Neural crest cell (in vitro differentiated cells): ENCODE measurements at regions not wholly inside any gene's neighbourhood (a gene's known extent, or its start where the extent isn't known, plus 50 kb on each side); places are given as distances from the start of the nearest gene placed in this dataset.

Source experiments
- DNase-seq: peaks from one replicate; pipeline ENCODE4 v3.0.0; 2021; ENCODE audit warnings: low read depth, mixed read lengths, low spot score
- H3K27ac Mint-ChIP-seq: one replicate; pipeline ENCODE4 v1.8.0; 2021; ENCODE audit warnings: mild to moderate bottlenecking, mixed read lengths; ENCODE audit not compliant: unreplicated experiment
- H3K27me3 Mint-ChIP-seq: 2 replicates; pipeline ENCODE4 v1.8.0; 2021; ENCODE audit warnings: low read depth, mild to moderate bottlenecking, mixed read lengths
- H3K36me3 Mint-ChIP-seq: 2 replicates; pipeline ENCODE4 v1.8.0; 2021; ENCODE audit warnings: low read depth, mild to moderate bottlenecking, mixed read lengths
- H3K4me1 Mint-ChIP-seq: 2 replicates; pipeline ENCODE4 v1.8.0; 2021; ENCODE audit warnings: mixed read lengths
- H3K4me3 Mint-ChIP-seq: one replicate; pipeline ENCODE4 v1.8.0; 2021; ENCODE audit warnings: mild to moderate bottlenecking, mixed read lengths
- H3K9me3 Mint-ChIP-seq: 2 replicates; pipeline ENCODE4 v1.8.0; 2021; ENCODE audit warnings: mixed read lengths
- CTCF ChIP-seq: fragments of 200-600 bp; sonication (generic); conservative IDR thresholded peaks from 2 replicates; pipeline ENCODE4 v1.5.0; 2021; ENCODE audit warnings: antibody characterized with exemption, mild to moderate bottlenecking

GRCh38 chrX:15939737-15940136 is 85.1 kb upstream of the AP1S2 start:
- no peaks in the 10 kb centered on the region for H3K36me3 Mint-ChIP-seq

GRCh38 chrX:15938072-15938471 is 83.5 kb upstream of the AP1S2 start:
- H3K9me3 Mint-ChIP-seq, result peaks cover 4% of the 10 kb centered on the region
- no peak overlapping the region for H3K27ac Mint-ChIP-seq
- no peak for DNase-seq
- H3K4me3 Mint-ChIP-seq, result no peak overlapping the region
- H3K4me1 Mint-ChIP-seq, result peaks cover 5% of the 10 kb centered on the region
- H3K36me3 Mint-ChIP-seq, result no peaks in the 10 kb centered on the region
- H3K27me3 Mint-ChIP-seq, result no peaks in the 10 kb centered on the region
- TF ChIP-seq CTCF, result no peak

More at GRCh38 chrX:15939737-15940136, 85.1 kb upstream of the AP1S2 start:
- Mint-ChIP-seq H3K9me3 (peaks cover 4% of the 10 kb centered on the region), H3K4me1 (no peaks in the 10 kb centered on the region), H3K27ac (no peak overlapping the region), H3K4me3 (no peak overlapping the region), H3K27me3 (no peaks in the 10 kb centered on the region)
- DNase-seq, result no peak
- TF ChIP-seq CTCF, result no peak

GRCh38 chrX:15931362-15931761 is 76.7 kb upstream of the AP1S2 start:
- H3K4me1 Mint-ChIP-seq, result peaks cover 9% of the 10 kb centered on the region
- TF ChIP-seq CTCF, result no peak
- no peak overlapping the region for H3K27ac Mint-ChIP-seq

GRCh38 chrX:15930585-15930984 is 76.0 kb upstream of the AP1S2 start:
- peak; percentile 58 for TF ChIP-seq CTCF
- no peaks in the 10 kb centered on the region for H3K27me3 Mint-ChIP-seq
- no peaks in the 10 kb centered on the region for H3K36me3 Mint-ChIP-seq
- DNase-seq, result no peak
- peaks cover 9% of the 10 kb centered on the region for H3K4me1 Mint-ChIP-seq
- no peak overlapping the region for H3K4me3 Mint-ChIP-seq
- no peak overlapping the region for H3K27ac Mint-ChIP-seq
- no peaks in the 10 kb centered on the region for H3K9me3 Mint-ChIP-seq

More at GRCh38 chrX:15931362-15931761, 76.7 kb upstream of the AP1S2 start:
- Mint-ChIP-seq H3K4me3 (no peak overlapping the region), H3K27me3 (no peaks in the 10 kb centered on the region), H3K9me3 (no peaks in the 10 kb centered on the region), H3K36me3 (no peaks in the 10 kb centered on the region)
- no peak for DNase-seq

- no peak overlapping the region for H3K27ac Mint-ChIP-seq
- TF ChIP-seq CTCF, result no peak
- H3K27me3 Mint-ChIP-seq, result no peaks in the 10 kb centered on the region
- no peak for DNase-seq
- peaks cover 6% of the 10 kb centered on the region for H3K9me3 Mint-ChIP-seq
- no peaks in the 10 kb centered on the region for H3K36me3 Mint-ChIP-seq
- H3K4me3 Mint-ChIP-seq, result no peak overlapping the region
- H3K4me1 Mint-ChIP-seq, result peaks cover 9% of the 10 kb centered on the region
These were observed 74.6 kb upstream of the AP1S2 start for GRCh38 chrX:15929194-15929593.

GRCh38 chrX:15926622-15927021 is 72.0 kb upstream of the AP1S2 start:
- Mint-ChIP-seq H3K27ac (no peak overlapping the region), H3K36me3 (no peaks in the 10 kb centered on the region)

More at GRCh38 chrX:15926622-15927021, 72.0 kb upstream of the AP1S2 start:
- Mint-ChIP-seq H3K4me1 (peaks cover 9% of the 10 kb centered on the region), H3K27me3 (no peaks in the 10 kb centered on the region), H3K9me3 (peaks cover 6% of the 10 kb centered on the region), H3K4me3 (no peak overlapping the region)
- no peak for DNase-seq
- TF ChIP-seq CTCF, result no peak
